H1 (cell line): ENCODE measurements at regions not wholly inside any gene's neighbourhood (a gene's known extent, or its start where the extent isn't known, plus 50 kb on each side); places are given as distances from the start of the nearest gene placed in this dataset.

Experiments used
- ATF3 ChIP-seq: IDR thresholded peaks from 2 replicates; pipeline ENCODE4 v1.6.1; 2011; ENCODE audit warnings: low read depth, mild to moderate bottlenecking, low read length; ENCODE audit not compliant: insufficient read depth
- CHD2 ChIP-seq: IDR thresholded peaks from 2 replicates; pipeline ENCODE4 v1.6.1; 2012; ENCODE audit warnings: low read length, improper control_type of control experiment
- E2F6 ChIP-seq: IDR thresholded peaks from 2 replicates; pipeline ENCODE4 v1.6.1; 2012; ENCODE audit warnings: inconsistent platforms
- SIN3A ChIP-seq, 2 experiments: IDR thresholded peaks in 1 of 2; conservative IDR thresholded peaks in 1 of 2; 2 replicates each; pipeline ENCODE4 v1.6.1; 2011 to 2012; ENCODE audit warnings: low read length in 2 of 2, improper control_type of control experiment in 1 of 2, low read depth in 1 of 2, mild to moderate bottlenecking in 1 of 2
- SUZ12 ChIP-seq: fragments of 200-600 bp; sonication (generic); IDR thresholded peaks from 2 replicates; pipeline ENCODE4 v1.6.1; 2012; ENCODE audit warnings: mild to moderate bottlenecking, inconsistent platforms, low read length, moderate library complexity, mixed read lengths

- TF ChIP-seq SUZ12 = no peak
- TF ChIP-seq SIN3A (conservative IDR thresholded peaks at IDR 0.05 in 1 of 2, IDR thresholded peaks at IDR 0.05 in 1 of 2; ENCODE audit: low read depth in 1 of 2, low read length in 2 of 2) = no peak
- no peak for TF ChIP-seq E2F6
- no peak for TF ChIP-seq ATF3
- TF ChIP-seq CHD2 = no peak
Observed at GRCh38 chrX:39002466-39002865, 201.2 kb downstream of the MID1IP1 start (continued).
